DOHH2 (cell line): ENCODE measurements at regions not wholly inside any gene's neighbourhood (a gene's known extent, or its start where the extent isn't known, plus 50 kb on each side); places are given as distances from the start of the nearest gene placed in this dataset.

ENCODE experiments used
- CTCF ChIP-seq: fragments of 200-600 bp; sonication (generic); IDR thresholded peaks from one replicate; pipeline ENCODE4 v1.5.1; 2014; ENCODE audit warnings: antibody characterized with exemption, mild to moderate bottlenecking, low read depth, low read length; ENCODE audit not compliant: poor library complexity, severe bottlenecking
- EZH2phosphoT487 ChIP-seq: fragments of 200-600 bp; sonication (generic); IDR thresholded peaks from 2 replicates; pipeline ENCODE4 v1.6.1; 2017; ENCODE audit warnings: borderline replicate concordance, mild to moderate bottlenecking, antibody characterized with exemption, low read length, moderate library complexity, mixed read lengths

- no peak for TF ChIP-seq EZH2phosphoT487
- TF ChIP-seq CTCF, result no peak
These were observed 147.0 kb downstream of the AHSP start for GRCh38 chr16:31674686-31675085.
